Hepatocyte (in vitro differentiated cells): ENCODE measurements at regions not wholly inside any gene's neighbourhood (a gene's known extent, or its start where the extent isn't known, plus 50 kb on each side); places are given as distances from the start of the nearest gene placed in this dataset.

ENCODE experiments used
- EZH2 ChIP-seq: fragments of 200-600 bp; sonication (generic); IDR thresholded peaks from 2 replicates; pipeline ENCODE4 v1.6.1; 2016; ENCODE audit warnings: antibody characterized with exemption, mild to moderate bottlenecking, borderline replicate concordance
- EZH2phosphoT487 ChIP-seq: fragments of 200-600 bp; sonication (generic); IDR thresholded peaks from one replicate; pipeline ENCODE4 v1.6.1; 2018; ENCODE audit warnings: antibody characterized with exemption, mild to moderate bottlenecking, low read depth, moderate library complexity; ENCODE audit not compliant: unreplicated experiment, severe bottlenecking
- TF ChIP-seq, protein P1 (sequence below): fragments of 200-600 bp; sonication (generic); IDR thresholded peaks from 2 replicates; pipeline ENCODE4 v1.5.1; 2016; ENCODE audit warnings: antibody characterized with exemption, mild to moderate bottlenecking; ENCODE audit not compliant: poor library complexity

DNA sequence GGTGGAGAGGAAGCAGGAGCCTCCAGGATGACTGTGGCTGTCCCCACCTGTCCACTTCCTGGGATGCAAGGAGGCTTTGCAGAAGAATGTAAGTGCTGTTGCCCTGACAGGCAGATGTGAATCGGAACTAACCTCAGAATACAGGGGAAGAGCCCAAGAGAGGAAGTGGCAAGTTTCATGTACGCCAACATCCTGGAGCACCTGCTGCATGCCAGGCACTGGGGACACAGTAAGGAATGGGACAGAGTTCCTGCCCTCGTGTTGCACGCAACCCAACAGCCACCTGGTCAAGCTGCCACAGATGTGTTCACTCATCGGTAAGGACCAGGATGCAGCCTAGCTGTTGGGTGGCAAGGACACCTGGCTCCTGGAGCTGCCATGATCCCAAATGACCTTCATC, 98.6 kb upstream of the RPL38 start:
- TF ChIP-seq EZH2 (no peak), EZH2phosphoT487 (no peak)
- TF ChIP-seq, protein P1, sequence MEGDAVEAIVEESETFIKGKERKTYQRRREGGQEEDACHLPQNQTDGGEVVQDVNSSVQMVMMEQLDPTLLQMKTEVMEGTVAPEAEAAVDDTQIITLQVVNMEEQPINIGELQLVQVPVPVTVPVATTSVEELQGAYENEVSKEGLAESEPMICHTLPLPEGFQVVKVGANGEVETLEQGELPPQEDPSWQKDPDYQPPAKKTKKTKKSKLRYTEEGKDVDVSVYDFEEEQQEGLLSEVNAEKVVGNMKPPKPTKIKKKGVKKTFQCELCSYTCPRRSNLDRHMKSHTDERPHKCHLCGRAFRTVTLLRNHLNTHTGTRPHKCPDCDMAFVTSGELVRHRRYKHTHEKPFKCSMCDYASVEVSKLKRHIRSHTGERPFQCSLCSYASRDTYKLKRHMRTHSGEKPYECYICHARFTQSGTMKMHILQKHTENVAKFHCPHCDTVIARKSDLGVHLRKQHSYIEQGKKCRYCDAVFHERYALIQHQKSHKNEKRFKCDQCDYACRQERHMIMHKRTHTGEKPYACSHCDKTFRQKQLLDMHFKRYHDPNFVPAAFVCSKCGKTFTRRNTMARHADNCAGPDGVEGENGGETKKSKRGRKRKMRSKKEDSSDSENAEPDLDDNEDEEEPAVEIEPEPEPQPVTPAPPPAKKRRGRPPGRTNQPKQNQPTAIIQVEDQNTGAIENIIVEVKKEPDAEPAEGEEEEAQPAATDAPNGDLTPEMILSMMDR = no peak
